H1 (cell line): ENCODE measurements at regions not wholly inside any gene's neighbourhood (a gene's known extent, or its start where the extent isn't known, plus 50 kb on each side); places are given as distances from the start of the nearest gene placed in this dataset.

Experiments used
- CTCF ChIA-PET: fragments of 300-600 bp; sonication (Branson Sonifier 250); formaldehyde crosslinking; loops from one replicate; lab custom pipeline; 2021; ENCODE audit not compliant: partially characterized antibody; lab: Charles Lee
- POLR2A ChIA-PET: fragments of 300-600 bp; sonication (Branson Sonifier 250); formaldehyde crosslinking; loops from one replicate; lab custom pipeline; 2021; ENCODE audit warnings: inconsistent platforms; ENCODE audit not compliant: partially characterized antibody; lab: Charles Lee
- DNase-seq, 2 experiments: peaks; one replicate each; pipeline versions ENCODE4 v3.0.0 to v3.0.0-alpha.2; 2010 to 2022; ENCODE audit warnings: low spot score in 2 of 2, low read depth in 1 of 2, mixed read lengths in 1 of 2
- FAIRE-seq: peaks from 2 replicates; lab custom pipeline; 2011; peaks lifted over from hg19 to GRCh38; lab: Jason Lieb, UNC
- H2AFZ ChIP-seq: 2 replicates; pipeline ENCODE4 v1.8.1; 2012; ENCODE audit warnings: low read length, inconsistent platforms
- H2AK5ac ChIP-seq: 2 replicates; pipeline ENCODE4 v1.6.1; 2013; ENCODE audit warnings: low read depth, low read length
- H2BK120ac ChIP-seq: replicated peaks from 2 replicates; pipeline ENCODE3; 2013; ENCODE audit warnings: low read depth, low read length, inconsistent platforms
- H2BK12ac ChIP-seq: 2 replicates; pipeline ENCODE4 v1.6.1; 2013; ENCODE audit warnings: low read depth, low read length
- H2BK15ac ChIP-seq: 2 replicates; pipeline ENCODE4 v1.6.1; 2013; ENCODE audit warnings: low read length
- H2BK20ac ChIP-seq: 2 replicates; pipeline ENCODE4 v1.6.1; 2013; ENCODE audit warnings: low read length
- H2BK5ac ChIP-seq: 2 replicates; pipeline ENCODE4 v1.6.1; 2013; ENCODE audit warnings: low read depth, low read length
- H3K14ac ChIP-seq: 2 replicates; pipeline ENCODE4 v1.6.1; 2013; ENCODE audit warnings: inconsistent platforms; ENCODE audit not compliant: insufficient read length
- H3K18ac ChIP-seq: 2 replicates; pipeline ENCODE4 v1.6.1; 2013; ENCODE audit warnings: low read length; ENCODE audit errors: extremely low read depth
- H3K23ac ChIP-seq: 2 replicates; pipeline ENCODE4 v1.6.1; 2013; ENCODE audit warnings: inconsistent platforms; ENCODE audit not compliant: insufficient read length
- H3K23me2 ChIP-seq: 2 replicates; pipeline ENCODE4 v1.6.1; 2013; ENCODE audit warnings: low read depth, low read length
- H3K27ac ChIP-seq: 2 replicates; pipeline ENCODE4 v1.6.1; 2011; ENCODE audit warnings: low read depth, low read length, inconsistent platforms
- H3K27me3 ChIP-seq, 4 experiments: replicated peaks in 1 of 4; 1 replicate in 1 of 4; 2 replicates in 3 of 4; pipeline versions ENCODE4 v1.6.1 to v1.8.1; 2011 to 2013; ENCODE audit warnings: low read length in 3 of 4, mild to moderate bottlenecking in 3 of 4, inconsistent platforms in 2 of 4, mixed read lengths in 2 of 4, moderate library complexity in 1 of 4; ENCODE audit not compliant: control insufficient read depth in 3 of 4, insufficient read depth in 3 of 4; ENCODE audit errors: extremely low read depth in 1 of 4
- H3K36me3 ChIP-seq, 4 experiments: 2 replicates each; pipeline versions ENCODE4 v1.6.1 to v1.8.1; 2011 to 2013; ENCODE audit warnings: mild to moderate bottlenecking in 4 of 4, low read length in 3 of 4, moderate library complexity in 2 of 4, control low read depth in 1 of 4, inconsistent platforms in 1 of 4; ENCODE audit not compliant: insufficient read depth in 4 of 4, control insufficient read depth in 2 of 4
- H3K4ac ChIP-seq: replicated peaks from 2 replicates; pipeline ENCODE3; 2013; ENCODE audit warnings: low read length, low read depth, mixed read lengths, inconsistent platforms; ENCODE audit not compliant: insufficient read length
- H3K4me1 ChIP-seq, 4 experiments: replicated peaks in 1 of 4; 1 replicate in 1 of 4; 2 replicates in 3 of 4; pipeline versions ENCODE4 v1.6.1 to v1.8.1; 2011 to 2013; ENCODE audit warnings: low read length in 3 of 4, inconsistent platforms in 2 of 4, mixed read lengths in 1 of 4; ENCODE audit not compliant: insufficient read depth in 4 of 4, control insufficient read depth in 3 of 4
- H3K4me2 ChIP-seq, 2 experiments: 2 replicates each; pipeline versions ENCODE4 v1.6.1 to v1.8.1; 2011 to 2013; ENCODE audit warnings: low read depth in 2 of 2, low read length in 2 of 2, control low read depth in 1 of 2, inconsistent platforms in 1 of 2, mild to moderate bottlenecking in 1 of 2; ENCODE audit not compliant: insufficient read depth in 1 of 2
- H3K4me3 ChIP-seq, 4 experiments: fragments of 200-600, 300-600 bp in 1 of 4; sonication (generic), shearing (Covaris generic), sonication (Bioruptor Twin) in 1 of 4; 2 replicates each; pipeline versions ENCODE4 v1.5.1 to v1.8.1; 2011 to 2016; ENCODE audit warnings: low read length in 4 of 4, low read depth in 3 of 4, control low read depth in 2 of 4, inconsistent platforms in 2 of 4, mild to moderate bottlenecking in 2 of 4, mixed read lengths in 1 of 4, moderate library complexity in 1 of 4; ENCODE audit not compliant: insufficient read depth in 2 of 4; ENCODE audit errors: extremely low read depth in 1 of 4
- H3K56ac ChIP-seq: replicated peaks from 2 replicates; pipeline ENCODE3; 2013; ENCODE audit warnings: low read depth, mild to moderate bottlenecking, mixed read lengths, low read length, inconsistent platforms; ENCODE audit not compliant: insufficient read length
- H3K79me1 ChIP-seq: 2 replicates; pipeline ENCODE4 v1.6.1; 2013; ENCODE audit warnings: low read depth, low read length, control low read depth
- H3K79me2 ChIP-seq, 2 experiments: 2 replicates each; pipeline versions ENCODE4 v1.6.1 to v1.8.1; 2012 to 2013; ENCODE audit warnings: low read length in 2 of 2, mild to moderate bottlenecking in 2 of 2, inconsistent platforms in 1 of 2; ENCODE audit not compliant: insufficient read depth in 2 of 2, control insufficient read depth in 1 of 2
- H3K9ac ChIP-seq, 4 experiments: replicated peaks in 1 of 4; 1 replicate in 1 of 4; 2 replicates in 3 of 4; pipeline versions ENCODE4 v1.6.1 to v1.8.1; 2011 to 2013; ENCODE audit warnings: low read depth in 3 of 4, low read length in 3 of 4, control low read depth in 2 of 4, mild to moderate bottlenecking in 2 of 4, moderate library complexity in 2 of 4, inconsistent platforms in 1 of 4; ENCODE audit errors: extremely low read depth in 1 of 4
- H3K9me3 ChIP-seq, 2 experiments: 2 replicates each; pipeline versions ENCODE4 v1.6.1 to v1.8.1; 2012 to 2013; ENCODE audit warnings: mild to moderate bottlenecking in 2 of 2, moderate library complexity in 2 of 2, control low read depth in 1 of 2, inconsistent platforms in 1 of 2, low read depth in 1 of 2, low read length in 1 of 2, mixed read lengths in 1 of 2; ENCODE audit not compliant: insufficient read depth in 2 of 2
- H4K20me1 ChIP-seq, 2 experiments: replicated peaks in 1 of 2; 2 replicates each; pipeline versions ENCODE3 to v1.8.1; 2011 to 2013; ENCODE audit warnings: inconsistent platforms in 2 of 2, low read length in 2 of 2, mild to moderate bottlenecking in 1 of 2; ENCODE audit not compliant: insufficient read depth in 2 of 2, control insufficient read depth in 1 of 2
- H4K5ac ChIP-seq: 2 replicates; pipeline ENCODE4 v1.6.1; 2013; ENCODE audit warnings: low read length, low read depth, mixed read lengths, inconsistent platforms; ENCODE audit not compliant: insufficient read length
- H4K8ac ChIP-seq: 2 replicates; pipeline ENCODE4 v1.8.0; 2013; ENCODE audit warnings: mild to moderate bottlenecking, moderate library complexity, low read length, inconsistent platforms; ENCODE audit not compliant: insufficient read depth; ENCODE audit errors: extremely low read depth
- H4K91ac ChIP-seq: replicated peaks from 2 replicates; pipeline ENCODE3; 2013; ENCODE audit warnings: low read length, mixed read lengths, inconsistent platforms; ENCODE audit not compliant: insufficient read length
- CEBPB ChIP-seq: IDR thresholded peaks from 2 replicates; pipeline ENCODE4 v1.6.1; 2012; ENCODE audit warnings: low read depth, low read length
- CHD1 ChIP-seq: IDR thresholded peaks from 2 replicates; pipeline ENCODE4 v1.6.1; 2012; ENCODE audit warnings: low read depth, low read length, improper control_type of control experiment
- CHD2 ChIP-seq: IDR thresholded peaks from 2 replicates; pipeline ENCODE4 v1.6.1; 2012; ENCODE audit warnings: low read length, improper control_type of control experiment
- HDAC6 ChIP-seq: IDR thresholded peaks from one replicate; pipeline ENCODE4 v1.7.1; 2012; ENCODE audit warnings: low read depth, mild to moderate bottlenecking, inconsistent platforms, low read length, moderate library complexity
- MAX ChIP-seq: IDR thresholded peaks from 2 replicates; pipeline ENCODE4 v1.6.1; 2012; ENCODE audit warnings: inconsistent platforms
- POLR2A ChIP-seq, 2 experiments: IDR thresholded peaks; 1 replicate in 1 of 2; 2 replicates in 1 of 2; pipeline ENCODE4 v1.6.1; 2011; ENCODE audit warnings: low read depth in 2 of 2, low read length in 2 of 2, mild to moderate bottlenecking in 2 of 2; ENCODE audit errors: control extremely low read depth in 1 of 2
- POLR2AphosphoS5 ChIP-seq: IDR thresholded peaks from 2 replicates; pipeline ENCODE4 v1.6.1; 2011; ENCODE audit warnings: low read depth, low read length
- POU5F1 ChIP-seq: IDR thresholded peaks from 2 replicates; pipeline ENCODE4 v1.6.1; 2011; ENCODE audit warnings: low read depth, mild to moderate bottlenecking, low read length, moderate library complexity
- RXRA ChIP-seq: IDR thresholded peaks from 2 replicates; pipeline ENCODE4 v1.6.1; 2011; ENCODE audit warnings: low read depth, mild to moderate bottlenecking, low read length, moderate library complexity; ENCODE audit not compliant: insufficient read depth
- TCF12 ChIP-seq: IDR thresholded peaks from 2 replicates; pipeline ENCODE4 v1.6.1; 2011; ENCODE audit warnings: low read depth, mild to moderate bottlenecking, low read length
- TEAD4 ChIP-seq: IDR thresholded peaks from 2 replicates; pipeline ENCODE4 v1.6.1; 2012; ENCODE audit warnings: low read depth, low read length, inconsistent platforms, mixed read lengths
- ZNF274 ChIP-seq: IDR thresholded peaks from 2 replicates; pipeline ENCODE4 v1.7.0; 2012; ENCODE audit warnings: low read length, borderline replicate concordance; ENCODE audit errors: extremely low read depth
- WGBS, 2 experiments: shearing (Covaris generic) in 1 of 2; methylation state at CpG; one replicate each; pipeline versions ENCODE4 v1.1.6 to v1.1.7; 2013 to 2015; ENCODE audit warnings: low lambda C conversion rate in 2 of 2, mixed read lengths in 2 of 2, inconsistent platforms in 1 of 2, low coverage in 1 of 2, missing lambda C conversion rate in 1 of 2; ENCODE audit not compliant: insufficient replicate concordance in 2 of 2, insufficient coverage in 1 of 2, insufficient read length in 1 of 2; ENCODE audit errors: extremely low coverage in 1 of 2, missing lambda C conversion rate in 1 of 2; 5-methylcytosine and 5-hydroxymethylcytosine counted together
- TF ChIP-seq, protein P1 (sequence below): IDR thresholded peaks from 2 replicates; pipeline ENCODE4 v1.6.1; 2011; ENCODE audit warnings: low read length, improper control_type of control experiment

DNA sequence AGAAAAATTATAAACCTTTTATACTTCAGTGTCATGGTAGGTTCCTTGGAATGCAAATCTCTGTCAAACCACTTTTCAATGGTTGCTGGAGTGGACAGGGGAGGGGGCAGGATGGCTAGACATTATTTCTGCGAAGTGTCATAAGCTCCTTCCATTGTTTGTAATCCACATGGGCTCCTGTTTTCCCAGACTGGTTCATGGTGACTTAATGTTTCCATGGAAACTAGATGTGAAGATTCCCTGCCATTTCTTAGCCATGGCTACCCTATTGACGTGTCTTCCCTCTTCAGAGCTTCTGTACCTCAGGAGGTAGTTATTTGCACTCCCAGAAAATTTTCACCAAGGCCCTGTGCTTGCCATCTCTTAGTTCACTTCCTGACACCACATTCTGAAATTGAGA is 95.3 kb downstream of the UFM1 start:
- Histone ChIP-seq H4K20me1 (no peaks in the 10 kb centered on the region), H2BK12ac (no peak overlapping the region), H3K4me3 (no peak overlapping the region), H3K36me3 (no peaks in the 10 kb centered on the region), H4K8ac (no peak overlapping the region), H2BK5ac (no peak overlapping the region), H3K23ac (no peak overlapping the region), H3K14ac (no peak overlapping the region), H3K4me1 (no peaks in the 10 kb centered on the region), H3K9ac (no peak overlapping the region), H3K18ac (no peak overlapping the region), H3K56ac (no peak overlapping the region), H2BK120ac (no peak overlapping the region), H3K27me3 (peaks cover 0 to under 1% (median 0%) of the 10 kb centered on the region in 4 experiments; a peak in 1 of 7 replicates), H2AK5ac (no peak overlapping the region), H3K23me2 (no peaks in the 10 kb centered on the region), H3K79me2 (no peaks in the 10 kb centered on the region), H3K79me1 (no peaks in the 10 kb centered on the region), H2BK20ac (no peak overlapping the region), H3K27ac (no peak overlapping the region), H2BK15ac (no peak overlapping the region), H3K9me3 (no peaks in the 10 kb centered on the region), H3K4me2 (no peak overlapping the region), H4K91ac (no peak overlapping the region), H4K5ac (no peak overlapping the region), H3K4ac (no peak overlapping the region), H2AFZ (no peak overlapping the region)
- POLR2A ChIA-PET, result no interaction called here
- DNase-seq (no peak), FAIRE-seq (no peak)
- CTCF ChIA-PET, result interaction anchor here (1.0 to 1.6 kb wide), 3 partner anchors 11 to 27 kb away, joined by 3 read pairs; no protein-coding TSS in a partner anchor
- TF ChIP-seq CHD2, result no peak
- no peak for TF ChIP-seq POU5F1
- TF ChIP-seq POLR2A (IDR thresholded peaks at IDR 0.05; ENCODE audit: control extremely low read depth in 1 of 2, low read depth in 2 of 2, low read length in 2 of 2), result no peak
- TF ChIP-seq POLR2AphosphoS5, result no peak
- no peak for TF ChIP-seq MAX
- TF ChIP-seq CEBPB, result no peak
- TF ChIP-seq TCF12, result no peak
- no peak for TF ChIP-seq CHD1
- TF ChIP-seq ZNF274, result no peak
- no peak for TF ChIP-seq TEAD4
- no peak for TF ChIP-seq RXRA
- TF ChIP-seq HDAC6, result no peak
- TF ChIP-seq, protein P1, sequence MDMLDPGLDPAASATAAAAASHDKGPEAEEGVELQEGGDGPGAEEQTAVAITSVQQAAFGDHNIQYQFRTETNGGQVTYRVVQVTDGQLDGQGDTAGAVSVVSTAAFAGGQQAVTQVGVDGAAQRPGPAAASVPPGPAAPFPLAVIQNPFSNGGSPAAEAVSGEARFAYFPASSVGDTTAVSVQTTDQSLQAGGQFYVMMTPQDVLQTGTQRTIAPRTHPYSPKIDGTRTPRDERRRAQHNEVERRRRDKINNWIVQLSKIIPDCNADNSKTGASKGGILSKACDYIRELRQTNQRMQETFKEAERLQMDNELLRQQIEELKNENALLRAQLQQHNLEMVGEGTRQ, result no peak
- WGBS, 2 experiments, result 91% methylated on average over 2 of the region's 2 CpGs; no CpG with 5 or more reads in 1 of the 2 experiments
